ENCODE measurements at regions not wholly inside any gene's neighbourhood (a gene's known extent, or its start where the extent isn't known, plus 50 kb on each side); places are given as distances from the start of the nearest gene placed in this dataset.

GRCh38 chr2:58721912-58722591 is 480.9 kb upstream of the FANCL start:
- TF ChIP-seq, protein P1, sequence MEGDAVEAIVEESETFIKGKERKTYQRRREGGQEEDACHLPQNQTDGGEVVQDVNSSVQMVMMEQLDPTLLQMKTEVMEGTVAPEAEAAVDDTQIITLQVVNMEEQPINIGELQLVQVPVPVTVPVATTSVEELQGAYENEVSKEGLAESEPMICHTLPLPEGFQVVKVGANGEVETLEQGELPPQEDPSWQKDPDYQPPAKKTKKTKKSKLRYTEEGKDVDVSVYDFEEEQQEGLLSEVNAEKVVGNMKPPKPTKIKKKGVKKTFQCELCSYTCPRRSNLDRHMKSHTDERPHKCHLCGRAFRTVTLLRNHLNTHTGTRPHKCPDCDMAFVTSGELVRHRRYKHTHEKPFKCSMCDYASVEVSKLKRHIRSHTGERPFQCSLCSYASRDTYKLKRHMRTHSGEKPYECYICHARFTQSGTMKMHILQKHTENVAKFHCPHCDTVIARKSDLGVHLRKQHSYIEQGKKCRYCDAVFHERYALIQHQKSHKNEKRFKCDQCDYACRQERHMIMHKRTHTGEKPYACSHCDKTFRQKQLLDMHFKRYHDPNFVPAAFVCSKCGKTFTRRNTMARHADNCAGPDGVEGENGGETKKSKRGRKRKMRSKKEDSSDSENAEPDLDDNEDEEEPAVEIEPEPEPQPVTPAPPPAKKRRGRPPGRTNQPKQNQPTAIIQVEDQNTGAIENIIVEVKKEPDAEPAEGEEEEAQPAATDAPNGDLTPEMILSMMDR (IDR thresholded peaks at IDR 0.05): no peak
- TF ChIP-seq EP300 (IDR thresholded peaks at IDR 0.05; ENCODE audit: low read depth): no peak

Data from transverse colon (tissue), 3 donors.